HCT116 (cell line): ENCODE measurements at regions not wholly inside any gene's neighbourhood (a gene's known extent, or its start where the extent isn't known, plus 50 kb on each side); places are given as distances from the start of the nearest gene placed in this dataset.

Source experiments
- ATAC-seq: fragments of 200-7000 bp; cut with Tn5 transposase; 2 replicates; pipeline ENCODE4 v1.9.1; 2020; ENCODE audit warnings: mild to moderate bottlenecking, moderate library complexity
- BruUV-seq: library from RNA; stranded (reverse); fragments of 400-500 nt; replicated peaks from 2 replicates; lab custom pipeline; 2021; lab: Mats Ljungman, UMichigan
- CTCF ChIA-PET: fragments of 300-600 bp; sonication (Branson Sonifier 250); formaldehyde crosslinking; loops from one replicate; lab custom pipeline; 2021; ENCODE audit warnings: antibody characterized with exemption; lab: Charles Lee
- POLR2A ChIA-PET: fragments of 300-600, 350-600 bp; sonication (Branson Sonifier 250); formaldehyde crosslinking; loops from one replicate; lab custom pipeline; 2021; ENCODE audit warnings: antibody characterized with exemption; lab: Charles Lee
- RAD21 ChIA-PET, 2 experiments: fragments of 300-600 bp; sonication (Branson Sonifier 250); formaldehyde crosslinking; loops; one replicate each; lab custom pipeline; 2023; ENCODE audit warnings: low total read pairs in 2 of 2; ENCODE audit not compliant: uncharacterized antibody in 2 of 2, unreplicated experiment in 2 of 2, low non-redundant PET in 1 of 2; lab: Charles Lee
- DNase-seq: peaks from one replicate; pipeline ENCODE4 v3.0.0-alpha.2; 2010; ENCODE audit warnings: low read depth, low spot score
- H2AFZ ChIP-seq: fragments of 200-600 bp; shearing (Covaris generic), sonication (generic); 2 replicates; pipeline ENCODE4 v1.6.1; 2017; ENCODE audit warnings: low read depth, mixed run types, mixed read lengths, antibody characterized with exemption, low read length; ENCODE audit not compliant: poor library complexity, severe bottlenecking
- H3K27ac ChIP-seq: 2 replicates; pipeline ENCODE4 v1.5.1; 2012; ENCODE audit warnings: low read depth, low read length
- H3K27me3 ChIP-seq: fragments of 200-600 bp; sonication (generic); 2 replicates; pipeline ENCODE4 v1.6.1; 2016; ENCODE audit warnings: mixed run types, low read length, mixed read lengths; ENCODE audit not compliant: insufficient read depth
- H3K36me3 ChIP-seq, 2 experiments: fragments of 200-500 bp in 1 of 2; fragments of 200-600 bp in 1 of 2; sonication (Bioruptor generic) in 1 of 2; sonication (generic) in 1 of 2; 2 replicates each; pipeline versions ENCODE4 v1.5.1 to v1.6.1; 2014 to 2016; ENCODE audit warnings: low read length in 2 of 2, inconsistent platforms in 1 of 2, mixed read lengths in 1 of 2, mixed run types in 1 of 2; ENCODE audit not compliant: insufficient read depth in 2 of 2, control insufficient read depth in 1 of 2
- H3K4me1 ChIP-seq, 2 experiments: fragments of 200-600 bp in 1 of 2; sonication (generic) in 1 of 2; 2 replicates each; pipeline versions ENCODE4 v1.5.1 to v1.6.1; 2012 to 2017; ENCODE audit warnings: low read length in 2 of 2, inconsistent platforms in 1 of 2, mild to moderate bottlenecking in 1 of 2, mixed read lengths in 1 of 2, mixed run types in 1 of 2, moderate library complexity in 1 of 2; ENCODE audit not compliant: insufficient read depth in 2 of 2, control insufficient read depth in 1 of 2
- H3K4me2 ChIP-seq: fragments of 200-600 bp; sonication (generic); 2 replicates; pipeline ENCODE4 v1.6.1; 2017; ENCODE audit warnings: mixed run types, low read length, mixed read lengths
- H3K4me3 ChIP-seq, 2 experiments: fragments of 200-600 bp in 1 of 2; sonication (generic) in 1 of 2; replicated peaks in 1 of 2; 2 replicates each; pipeline ENCODE4 v1.5.1; 2011 to 2016; ENCODE audit warnings: low read length in 2 of 2, control low read depth in 1 of 2, low read depth in 1 of 2, mild to moderate bottlenecking in 1 of 2, mixed read lengths in 1 of 2, mixed run types in 1 of 2
- H3K79me2 ChIP-seq: fragments of 200-600 bp; sonication (generic); 2 replicates; pipeline ENCODE4 v1.6.1; 2017; ENCODE audit warnings: mild to moderate bottlenecking, mixed run types, low read length, moderate library complexity, mixed read lengths; ENCODE audit not compliant: insufficient read depth
- H3K9ac ChIP-seq: fragments of 200-600 bp; sonication (generic); 2 replicates; pipeline ENCODE4 v1.6.1; 2016; ENCODE audit warnings: low read length, mixed read lengths
- H3K9me2 ChIP-seq: fragments of 200-600 bp; sonication (generic), shearing (Covaris generic); 2 replicates; pipeline ENCODE4 v1.6.1; 2017; ENCODE audit warnings: mixed run types, mild to moderate bottlenecking, moderate library complexity; ENCODE audit not compliant: insufficient read depth
- H3K9me3 ChIP-seq, 2 experiments: fragments of 200-500 bp in 1 of 2; fragments of 200-600 bp in 1 of 2; sonication (Bioruptor generic) in 1 of 2; sonication (generic) in 1 of 2; 2 replicates each; pipeline ENCODE4 v1.6.1; 2014 to 2017; ENCODE audit warnings: low read length in 2 of 2, mixed read lengths in 2 of 2, inconsistent platforms in 1 of 2, low read depth in 1 of 2, mild to moderate bottlenecking in 1 of 2, mixed run types in 1 of 2, moderate library complexity in 1 of 2; ENCODE audit not compliant: control insufficient read depth in 1 of 2, insufficient read depth in 1 of 2
- H4K20me1 ChIP-seq: fragments of 200-600 bp; sonication (generic), shearing (Covaris generic); 2 replicates; pipeline ENCODE4 v1.6.1; 2017; ENCODE audit warnings: mixed run types, mild to moderate bottlenecking, moderate library complexity; ENCODE audit not compliant: insufficient read depth
- CEBPB ChIP-seq: IDR thresholded peaks from 2 replicates; pipeline ENCODE4 v1.6.1; 2012; ENCODE audit warnings: low read depth
- CTCF ChIP-seq, 3 experiments: fragments of 200-600 bp in 1 of 3; sonication (generic) in 1 of 3; IDR thresholded peaks in 2 of 3; conservative IDR thresholded peaks in 1 of 3; 2 replicates each; pipeline ENCODE4 v1.5.1; 2012 to 2017; ENCODE audit warnings: low read depth in 2 of 3, low read length in 2 of 3, antibody characterized with exemption in 1 of 3, borderline replicate concordance in 1 of 3, control low read depth in 1 of 3, mild to moderate bottlenecking in 1 of 3, mixed read lengths in 1 of 3, mixed run types in 1 of 3, moderate library complexity in 1 of 3; ENCODE audit not compliant: insufficient read depth in 1 of 3
- ELF1 ChIP-seq: IDR thresholded peaks from 2 replicates; pipeline ENCODE4 v1.6.1; 2012; ENCODE audit warnings: low read depth, borderline replicate concordance
- EZH2phosphoT487 ChIP-seq: fragments of 200-600 bp; IDR thresholded peaks from 2 replicates; pipeline ENCODE4 v1.6.1; 2018; ENCODE audit warnings: antibody characterized with exemption, borderline replicate concordance
- FOSL1 ChIP-seq: IDR thresholded peaks from 2 replicates; pipeline ENCODE4 v1.6.1; 2012; ENCODE audit warnings: low read depth
- JUND ChIP-seq: IDR thresholded peaks from 2 replicates; pipeline ENCODE4 v1.6.1; 2012
- POLR2A ChIP-seq: IDR thresholded peaks from 2 replicates; pipeline ENCODE4 v1.7.0; 2011; ENCODE audit warnings: borderline replicate concordance; ENCODE audit not compliant: insufficient read depth, insufficient read length; ENCODE audit errors: extremely low read depth
- POLR2AphosphoS5 ChIP-seq: IDR thresholded peaks from 2 replicates; pipeline ENCODE4 v1.6.1; 2011; ENCODE audit warnings: mild to moderate bottlenecking, low read depth, low read length, moderate library complexity
- RAD21 ChIP-seq: IDR thresholded peaks from 2 replicates; pipeline ENCODE4 v1.6.1; 2012; ENCODE audit warnings: low read depth, mild to moderate bottlenecking
- SP1 ChIP-seq: IDR thresholded peaks from 2 replicates; pipeline ENCODE4 v1.6.1; 2012; ENCODE audit warnings: low read depth
- SRF ChIP-seq: IDR thresholded peaks from 2 replicates; pipeline ENCODE4 v1.6.1; 2012; ENCODE audit warnings: low read depth
- YY1 ChIP-seq: IDR thresholded peaks from 2 replicates; pipeline ENCODE4 v1.6.1; 2011; ENCODE audit warnings: low read length, low read depth, moderate library complexity, mild to moderate bottlenecking; ENCODE audit not compliant: insufficient replicate concordance; ENCODE audit errors: extremely low read depth
- ZFX ChIP-seq: fragments of 450-650 bp; IDR thresholded peaks from 2 replicates; pipeline ENCODE4 v1.6.1; 2017
- ZNF274 ChIP-seq: fragments of 200-500 bp; sonication (Bioruptor generic); IDR thresholded peaks from 2 replicates; pipeline ENCODE4 v1.6.1; 2014; ENCODE audit warnings: mild to moderate bottlenecking, low read depth, low read length, inconsistent platforms
- intact Hi-C: fragments of 100-400 bp; cut with micrococcal nuclease; formaldehyde crosslinking; loops from 2 replicates; pipeline ENCODE4 v1.10.0; 2022
- TF ChIP-seq, protein P1 (sequence below): IDR thresholded peaks from 2 replicates; pipeline ENCODE4 v1.6.1; 2012
- TF ChIP-seq, protein P2 (sequence below): IDR thresholded peaks from 2 replicates; pipeline ENCODE4 v1.6.1; 2012; ENCODE audit warnings: low read depth
- TF ChIP-seq, protein P3 (sequence below): IDR thresholded peaks from 2 replicates; pipeline ENCODE4 v1.6.1; 2012

DNA sequence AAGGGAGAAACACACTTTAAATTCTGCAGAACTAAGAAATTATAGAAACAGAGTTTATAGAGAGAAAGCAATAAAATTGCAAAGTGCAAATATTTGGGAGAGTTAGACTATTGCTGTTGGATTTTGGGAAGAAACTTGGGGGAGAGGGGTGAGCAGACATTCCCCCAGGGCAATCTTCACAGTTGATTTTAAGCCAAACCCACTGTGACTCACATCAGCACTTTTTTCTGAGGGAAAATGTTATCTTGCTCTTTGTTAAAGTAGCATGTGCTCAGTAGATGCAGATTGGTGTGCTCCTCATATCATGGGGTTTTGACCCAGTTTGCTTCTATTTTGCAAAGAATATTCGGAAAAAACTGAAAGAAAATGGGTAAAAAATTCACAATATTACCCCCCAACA, 367.6 kb downstream of the CDH11 start:
- no peak for DNase-seq
- CTCF ChIA-PET: no interaction called here
- no peak for TF ChIP-seq SP1
- TF ChIP-seq RAD21: no peak
- TF ChIP-seq, protein P1, sequence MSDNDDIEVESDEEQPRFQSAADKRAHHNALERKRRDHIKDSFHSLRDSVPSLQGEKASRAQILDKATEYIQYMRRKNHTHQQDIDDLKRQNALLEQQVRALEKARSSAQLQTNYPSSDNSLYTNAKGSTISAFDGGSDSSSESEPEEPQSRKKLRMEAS: no peak
- no peak for TF ChIP-seq YY1
- no peak for TF ChIP-seq POLR2AphosphoS5
- no peak for TF ChIP-seq EZH2phosphoT487
- TF ChIP-seq, protein P2, sequence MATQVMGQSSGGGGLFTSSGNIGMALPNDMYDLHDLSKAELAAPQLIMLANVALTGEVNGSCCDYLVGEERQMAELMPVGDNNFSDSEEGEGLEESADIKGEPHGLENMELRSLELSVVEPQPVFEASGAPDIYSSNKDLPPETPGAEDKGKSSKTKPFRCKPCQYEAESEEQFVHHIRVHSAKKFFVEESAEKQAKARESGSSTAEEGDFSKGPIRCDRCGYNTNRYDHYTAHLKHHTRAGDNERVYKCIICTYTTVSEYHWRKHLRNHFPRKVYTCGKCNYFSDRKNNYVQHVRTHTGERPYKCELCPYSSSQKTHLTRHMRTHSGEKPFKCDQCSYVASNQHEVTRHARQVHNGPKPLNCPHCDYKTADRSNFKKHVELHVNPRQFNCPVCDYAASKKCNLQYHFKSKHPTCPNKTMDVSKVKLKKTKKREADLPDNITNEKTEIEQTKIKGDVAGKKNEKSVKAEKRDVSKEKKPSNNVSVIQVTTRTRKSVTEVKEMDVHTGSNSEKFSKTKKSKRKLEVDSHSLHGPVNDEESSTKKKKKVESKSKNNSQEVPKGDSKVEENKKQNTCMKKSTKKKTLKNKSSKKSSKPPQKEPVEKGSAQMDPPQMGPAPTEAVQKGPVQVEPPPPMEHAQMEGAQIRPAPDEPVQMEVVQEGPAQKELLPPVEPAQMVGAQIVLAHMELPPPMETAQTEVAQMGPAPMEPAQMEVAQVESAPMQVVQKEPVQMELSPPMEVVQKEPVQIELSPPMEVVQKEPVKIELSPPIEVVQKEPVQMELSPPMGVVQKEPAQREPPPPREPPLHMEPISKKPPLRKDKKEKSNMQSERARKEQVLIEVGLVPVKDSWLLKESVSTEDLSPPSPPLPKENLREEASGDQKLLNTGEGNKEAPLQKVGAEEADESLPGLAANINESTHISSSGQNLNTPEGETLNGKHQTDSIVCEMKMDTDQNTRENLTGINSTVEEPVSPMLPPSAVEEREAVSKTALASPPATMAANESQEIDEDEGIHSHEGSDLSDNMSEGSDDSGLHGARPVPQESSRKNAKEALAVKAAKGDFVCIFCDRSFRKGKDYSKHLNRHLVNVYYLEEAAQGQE: no peak
- no peak for TF ChIP-seq CTCF (IDR thresholded peaks at IDR 0.05 in 2 of 3, conservative IDR thresholded peaks at IDR 0.05 in 1 of 3; ENCODE audit: borderline replicate concordance in 1 of 3, insufficient read depth in 1 of 3, low read depth in 2 of 3, low read length in 2 of 3)
- no peak for TF ChIP-seq JUND
- no peak for TF ChIP-seq ZFX
- no peak for TF ChIP-seq CEBPB
- TF ChIP-seq FOSL1: no peak
- TF ChIP-seq ELF1: no peak
- TF ChIP-seq, protein P3, sequence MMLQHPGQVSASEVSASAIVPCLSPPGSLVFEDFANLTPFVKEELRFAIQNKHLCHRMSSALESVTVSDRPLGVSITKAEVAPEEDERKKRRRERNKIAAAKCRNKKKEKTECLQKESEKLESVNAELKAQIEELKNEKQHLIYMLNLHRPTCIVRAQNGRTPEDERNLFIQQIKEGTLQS: no peak
- TF ChIP-seq SRF: no peak
- no peak for TF ChIP-seq POLR2A
- no peak for TF ChIP-seq ZNF274
- TF ChIP-seq, all 23 proteins: peak for 0
- Histone ChIP-seq H3K27me3 (no peaks in the 10 kb centered on the region), H3K4me1 (no peaks in the 10 kb centered on the region), H3K4me2 (no peak overlapping the region), H3K9me3 (peaks cover under 1 to 29% of the 10 kb centered on the region in 2 experiments; a peak in 2 of 4 replicates), H3K79me2 (no peaks in the 10 kb centered on the region), H3K36me3 (no peaks in the 10 kb centered on the region), H3K27ac (no peak overlapping the region), H3K9me2 (no peaks in the 10 kb centered on the region), H2AFZ (no peak overlapping the region), H3K9ac (no peak overlapping the region), H3K4me3 (no peak overlapping the region), H4K20me1 (no peaks in the 10 kb centered on the region)
- RAD21 ChIA-PET: no interaction called here
- intact Hi-C loops: no loop called here
- no peak for ATAC-seq
- POLR2A ChIA-PET: no interaction called here
- no TSS peak for BruUV-seq
